Keratinocyte (primary cell): ENCODE measurements at regions not wholly inside any gene's neighbourhood (a gene's known extent, or its start where the extent isn't known, plus 50 kb on each side); places are given as distances from the start of the nearest gene placed in this dataset.

Source experiments
- CTCF ChIP-seq, 3 experiments: IDR thresholded peaks in 1 of 3; conservative IDR thresholded peaks in 1 of 3; optimal IDR thresholded peaks in 1 of 3; 2 replicates in 2 of 3; 3 replicates in 1 of 3; pipeline versions ENCODE3 to v1.5.1; 2011; ENCODE audit warnings: low read length in 3 of 3, mild to moderate bottlenecking in 3 of 3, moderate library complexity in 2 of 3, control low read depth in 1 of 3, inconsistent platforms in 1 of 3; ENCODE audit not compliant: insufficient read depth in 2 of 3; ENCODE audit errors: extremely low read depth in 1 of 3
- EZH2 ChIP-seq: IDR thresholded peaks from one replicate; pipeline ENCODE4 v1.6.1; 2012; ENCODE audit warnings: inconsistent platforms, mild to moderate bottlenecking, low read length, moderate library complexity

GRCh38 chr2:133736674-133737073 is 168.4 kb upstream of the NCKAP5 start:
- TF ChIP-seq CTCF (optimal IDR thresholded peaks at IDR 0.05 in 1 of 3, IDR thresholded peaks at IDR 0.05 in 1 of 3, conservative IDR thresholded peaks at IDR 0.05 in 1 of 3; ENCODE audit: extremely low read depth in 1 of 3, insufficient read depth in 2 of 3, low read length in 3 of 3) (no peak), EZH2 (no peak)
